Ishikawa (cell line): ENCODE measurements at regions not wholly inside any gene's neighbourhood (a gene's known extent, or its start where the extent isn't known, plus 50 kb on each side); places are given as distances from the start of the nearest gene placed in this dataset.

Source experiments
- CEBPB ChIP-seq: IDR thresholded peaks from 2 replicates; pipeline ENCODE4 v1.6.1; 2012
- CREB1 ChIP-seq: IDR thresholded peaks from 2 replicates; pipeline ENCODE4 v1.6.1; 2012; ENCODE audit warnings: low read depth
- EGR1 ChIP-seq: IDR thresholded peaks from 2 replicates; pipeline ENCODE4 v1.6.1; 2012
- EP300 ChIP-seq: IDR thresholded peaks from 2 replicates; pipeline ENCODE4 v1.6.1; 2012; ENCODE audit warnings: borderline replicate concordance
- FOXM1 ChIP-seq: IDR thresholded peaks from 2 replicates; pipeline ENCODE4 v1.6.1; 2012; ENCODE audit warnings: low read depth, borderline replicate concordance
- NFIC ChIP-seq: IDR thresholded peaks from 2 replicates; pipeline ENCODE4 v1.6.1; 2012
- RAD21 ChIP-seq: IDR thresholded peaks from 2 replicates; pipeline ENCODE4 v1.6.1; 2012; ENCODE audit warnings: low read depth
- REST ChIP-seq: IDR thresholded peaks from 2 replicates; pipeline ENCODE4 v1.6.1; 2012; ENCODE audit warnings: low read depth, mild to moderate bottlenecking
- TAF1 ChIP-seq: IDR thresholded peaks from 2 replicates; pipeline ENCODE4 v1.6.1; 2012; ENCODE audit warnings: low read depth, mild to moderate bottlenecking
- TCF12 ChIP-seq: IDR thresholded peaks from 2 replicates; pipeline ENCODE4 v1.6.1; 2012; ENCODE audit warnings: low read depth
- TEAD4 ChIP-seq: IDR thresholded peaks from 2 replicates; pipeline ENCODE4 v1.6.1; 2012
- USF1 ChIP-seq: IDR thresholded peaks from 2 replicates; pipeline ENCODE4 v1.6.1; 2012
- YY1 ChIP-seq: IDR thresholded peaks from 2 replicates; pipeline ENCODE4 v1.6.1; 2012; ENCODE audit warnings: low read depth
- ZBTB7A ChIP-seq: IDR thresholded peaks from 2 replicates; pipeline ENCODE4 v1.6.1; 2012; ENCODE audit warnings: low read depth
- TF ChIP-seq, protein P1 (sequence below): IDR thresholded peaks from 2 replicates; pipeline ENCODE4 v1.6.1; 2012

DNA sequence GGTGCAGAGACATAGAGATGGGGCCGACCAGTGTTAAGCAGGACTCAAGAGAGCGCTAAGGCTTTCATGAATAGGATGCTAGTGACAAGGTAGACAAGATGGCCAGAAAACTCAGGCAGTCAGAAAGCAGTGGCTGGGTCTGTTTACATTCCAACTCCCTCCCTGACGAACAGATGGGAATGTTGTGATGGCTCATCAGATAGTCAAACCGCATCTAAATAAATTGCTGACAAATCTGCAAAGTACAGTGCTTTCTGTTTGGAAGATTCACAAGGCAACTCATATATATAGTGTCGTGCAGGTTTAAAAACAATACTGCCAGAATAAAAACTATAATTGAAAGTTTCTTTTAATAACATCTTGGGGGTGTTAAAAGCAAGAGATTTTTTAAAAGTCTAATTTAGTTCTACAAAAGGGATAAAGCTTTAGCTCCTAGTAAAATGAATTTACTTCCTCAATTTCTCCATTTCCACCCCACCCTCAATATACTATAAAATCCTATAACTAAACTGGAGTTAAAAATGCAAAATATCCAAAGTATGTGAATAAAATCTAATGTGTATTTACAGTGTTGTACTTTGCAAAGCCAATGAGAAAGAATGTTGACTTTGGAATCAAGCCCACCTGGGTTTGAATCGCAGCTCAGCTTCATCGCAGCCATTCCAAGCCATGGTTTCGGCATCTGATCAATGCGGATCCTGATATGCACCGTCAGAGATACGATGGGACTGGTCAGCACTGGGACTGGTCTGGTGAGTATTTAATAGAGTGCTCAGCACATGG is 247.3 kb upstream of the PDE10A start:
- TF ChIP-seq TCF12, result no peak
- no peak for TF ChIP-seq YY1
- no peak for TF ChIP-seq RAD21
- TF ChIP-seq CEBPB, result no peak
- no peak for TF ChIP-seq ZBTB7A
- no peak for TF ChIP-seq NFIC
- no peak for TF ChIP-seq EGR1
- TF ChIP-seq TEAD4, result no peak
- TF ChIP-seq CREB1, result no peak
- TF ChIP-seq, protein P1, sequence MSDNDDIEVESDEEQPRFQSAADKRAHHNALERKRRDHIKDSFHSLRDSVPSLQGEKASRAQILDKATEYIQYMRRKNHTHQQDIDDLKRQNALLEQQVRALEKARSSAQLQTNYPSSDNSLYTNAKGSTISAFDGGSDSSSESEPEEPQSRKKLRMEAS, result no peak
- TF ChIP-seq FOXM1, result no peak
- TF ChIP-seq EP300, result no peak
- TF ChIP-seq REST, result no peak
- no peak for TF ChIP-seq USF1
- no peak for TF ChIP-seq TAF1

DNA sequence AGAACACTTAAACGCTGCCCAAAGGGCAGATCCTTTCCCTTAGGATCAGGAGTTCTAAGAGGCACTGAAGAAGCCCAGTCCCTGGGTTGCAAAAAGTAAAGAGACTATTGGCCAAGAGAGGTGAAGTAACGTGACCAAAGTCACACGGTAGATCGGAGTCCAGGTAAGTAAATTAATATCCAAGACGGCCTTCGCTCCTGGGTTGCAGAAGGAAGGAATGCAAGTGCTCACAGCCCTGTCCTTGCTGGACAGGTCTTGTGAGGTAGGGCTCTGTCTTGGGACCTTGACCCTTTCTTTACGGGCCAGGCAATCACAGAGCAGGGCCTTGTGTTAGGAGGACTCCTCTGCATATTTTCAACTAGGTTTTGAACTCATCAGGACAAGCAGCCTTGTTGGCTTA is 243.7 kb upstream of the PDE10A start:
- TF ChIP-seq NFIC, result no peak
- TF ChIP-seq, protein P1, result no peak

DNA sequence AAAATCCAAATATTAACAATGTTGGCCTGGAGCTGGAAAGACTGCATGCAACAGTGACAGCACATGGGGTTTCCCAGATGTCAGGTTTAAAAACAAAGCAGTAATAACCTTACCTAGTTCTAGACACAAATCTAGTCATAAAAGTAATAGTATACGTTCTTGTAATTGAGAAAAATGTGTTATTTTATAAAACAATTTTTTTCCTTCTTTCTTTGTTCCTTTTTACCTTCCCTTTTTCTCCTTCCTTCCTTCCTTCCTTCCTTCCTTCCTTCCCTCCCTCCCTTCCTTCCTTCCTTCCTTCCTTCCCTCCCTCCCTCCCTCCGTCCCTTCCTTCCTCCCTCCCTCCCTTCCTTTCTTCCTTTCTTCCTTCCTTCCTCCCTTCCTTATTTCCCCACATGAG is 242.7 kb upstream of the PDE10A start:
- no peak for TF ChIP-seq REST
- TF ChIP-seq YY1, result no peak
- TF ChIP-seq CREB1, result no peak
- no peak for TF ChIP-seq FOXM1
- TF ChIP-seq, protein P1, result no peak
- TF ChIP-seq USF1, result no peak
- TF ChIP-seq EGR1, result no peak
- no peak for TF ChIP-seq TAF1
- TF ChIP-seq TEAD4, result no peak
- TF ChIP-seq CEBPB, result no peak
- TF ChIP-seq EP300, result no peak
- TF ChIP-seq TCF12, result no peak
- TF ChIP-seq ZBTB7A, result no peak
- TF ChIP-seq NFIC, result no peak

GRCh38 chr6:165900970-165901369 is 237.9 kb upstream of the PDE10A start:
- TF ChIP-seq FOXM1 (no peak), EGR1 (no peak), CREB1 (no peak), USF1 (no peak), RAD21 (no peak), YY1 (no peak), CEBPB (no peak), TAF1 (no peak), TCF12 (no peak), ZBTB7A (no peak), EP300 (no peak)

DNA sequence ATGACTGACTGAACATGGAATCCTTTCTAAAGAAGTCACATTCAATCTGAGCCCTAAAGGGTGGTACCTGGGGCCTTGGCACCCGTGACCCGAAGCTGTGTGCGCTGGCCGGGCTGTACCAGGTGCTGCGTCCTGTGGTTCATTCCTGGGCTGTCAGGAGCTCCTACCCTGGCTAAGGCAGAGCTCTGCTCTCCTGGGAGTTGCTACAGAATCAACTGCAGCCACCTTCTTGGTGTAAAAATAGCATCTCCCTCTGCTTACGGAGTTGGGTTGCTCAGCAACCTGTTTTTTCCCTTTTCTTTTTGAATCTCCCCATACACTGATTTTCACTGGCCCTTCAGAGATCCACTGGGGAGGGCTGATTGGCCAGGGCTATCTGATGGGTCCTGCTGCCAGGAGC is 236.6 kb upstream of the PDE10A start:
- TF ChIP-seq EGR1 (no peak), TEAD4 (no peak), ZBTB7A (no peak)
